K562 (cell line): ENCODE measurements at regions not wholly inside any gene's neighbourhood (a gene's known extent, or its start where the extent isn't known, plus 50 kb on each side); places are given as distances from the start of the nearest gene placed in this dataset.
A peak's percentile ranks its signal among the peaks of the same experiment; 100 is the strongest.

Experiments used
- ATAC-seq: fragments of 200-7000 bp; cut with Tn5 transposase; 3 replicates; pipeline ENCODE4 v1.9.1; 2020; ENCODE audit warnings: moderate library complexity
- BruUV-seq: library from RNA; stranded (reverse); fragments of 400-500 nt; replicated peaks from 2 replicates; lab custom pipeline; 2021; lab: Mats Ljungman, UMichigan
- CTCF ChIA-PET: fragments of 300-600 bp; formaldehyde crosslinking; extraction: SDS; loops from one replicate; lab custom pipeline; 2021; ENCODE audit warnings: low intra/inter-chr PET ratio; lab: Yijun Ruan, JAX
- POLR2A ChIA-PET: fragments of 300-600, 350-650 bp; sonication (Branson Sonifier 250); formaldehyde crosslinking; extraction: SDS; loops from one replicate; lab custom pipeline; 2021; ENCODE audit warnings: antibody characterized with exemption, inconsistent platforms; lab: Yijun Ruan, JAX
- DNase-seq, 4 experiments: peaks; one replicate each; pipeline versions ENCODE4 v3.0.0 to v3.0.0-alpha.2; 2011 to 2018; ENCODE audit warnings: low spot score in 3 of 4, mixed read lengths in 3 of 4; ENCODE audit errors: extremely low read depth in 1 of 4
- FAIRE-seq: peaks from 2 replicates; lab custom pipeline; 2011; peaks lifted over from hg19 to GRCh38; lab: Jason Lieb, UNC
- H2AFZ ChIP-seq: 2 replicates; pipeline ENCODE4 v1.6.0; 2011; ENCODE audit warnings: low read depth, low read length, control low read depth, inconsistent platforms
- H3K27ac ChIP-seq: fragments of 200-600 bp; 3 replicates; pipeline ENCODE4 v1.8.0; 2011; ENCODE audit warnings: low read depth, mild to moderate bottlenecking, control low read depth, inconsistent platforms, low read length, moderate library complexity, mixed read lengths; ENCODE audit errors: extremely low read depth
- H3K27me3 ChIP-seq, 2 experiments: fragments of 300-600 bp in 1 of 2; 2 replicates in 1 of 2; 3 replicates in 1 of 2; pipeline versions ENCODE4 v1.6.0 to v1.8.0; 2011; ENCODE audit warnings: inconsistent platforms in 2 of 2, low read length in 2 of 2, mild to moderate bottlenecking in 1 of 2, mixed read lengths in 1 of 2, moderate library complexity in 1 of 2; ENCODE audit not compliant: control insufficient read depth in 2 of 2, insufficient read depth in 2 of 2
- H3K36me3 ChIP-seq: fragments of 300-600 bp; 3 replicates; pipeline ENCODE4 v1.8.0; 2011; ENCODE audit warnings: mild to moderate bottlenecking, low read length, inconsistent platforms; ENCODE audit not compliant: control insufficient read depth, insufficient read depth
- H3K4me1 ChIP-seq, 2 experiments: fragments of 200-600 bp in 1 of 2; replicated peaks in 1 of 2; 2 replicates in 1 of 2; 3 replicates in 1 of 2; pipeline versions ENCODE4 v1.5.1 to v1.8.0; 2011; ENCODE audit warnings: inconsistent platforms in 2 of 2, low read length in 2 of 2, mild to moderate bottlenecking in 1 of 2, mixed read lengths in 1 of 2, moderate library complexity in 1 of 2; ENCODE audit not compliant: control insufficient read depth in 2 of 2, insufficient read depth in 2 of 2
- H3K4me2 ChIP-seq: 2 replicates; pipeline ENCODE4 v1.6.1; 2011; ENCODE audit warnings: low read length, control low read depth, inconsistent platforms, mixed read lengths; ENCODE audit not compliant: insufficient read depth
- H3K4me3 ChIP-seq: fragments of 200-600 bp; sonication (generic), shearing (Covaris generic); 2 replicates; pipeline ENCODE4 v1.5.1; 2016; ENCODE audit warnings: control low read depth, inconsistent platforms
- H3K79me2 ChIP-seq: fragments of 200-600 bp; 3 replicates; pipeline ENCODE4 v1.8.0; 2011; ENCODE audit warnings: low read length, inconsistent platforms; ENCODE audit not compliant: control insufficient read depth, insufficient read depth
- H3K9ac ChIP-seq, 2 experiments: 2 replicates each; pipeline versions ENCODE4 v1.6.0 to v1.6.1; 2011; ENCODE audit warnings: low read depth in 2 of 2, low read length in 2 of 2, control low read depth in 1 of 2, inconsistent platforms in 1 of 2, mild to moderate bottlenecking in 1 of 2, mixed read lengths in 1 of 2; ENCODE audit not compliant: insufficient read depth in 1 of 2
- H3K9me1 ChIP-seq: one replicate; pipeline ENCODE4 v1.6.0; 2011; ENCODE audit warnings: inconsistent platforms, mild to moderate bottlenecking, low read length, moderate library complexity; ENCODE audit not compliant: control insufficient read depth, insufficient read depth
- H3K9me3 ChIP-seq: replicated peaks from 2 replicates; pipeline ENCODE4 v1.5.1; 2011; ENCODE audit warnings: low read depth, low read length, inconsistent platforms; ENCODE audit not compliant: control insufficient read depth, insufficient read depth
- H4K20me1 ChIP-seq: replicated peaks from 2 replicates; pipeline ENCODE4 v1.6.1; 2011; ENCODE audit warnings: low read length, inconsistent platforms, mixed read lengths; ENCODE audit not compliant: control insufficient read depth, insufficient read depth
- MYNN ChIP-seq, 2 experiments: sonication (generic); formaldehyde crosslinking in 1 of 2; IDR thresholded peaks; 2 replicates each; pipeline versions ENCODE4 v1.5.0 to v1.6.1; 2016 to 2020; ENCODE audit warnings: antibody characterized with exemption in 1 of 2, missing genetic modification reagents in 1 of 2
- NFIC ChIP-seq: fragments of 450-650 bp; IDR thresholded peaks from 2 replicates; pipeline ENCODE4 v1.6.1; 2017; ENCODE audit warnings: mild to moderate bottlenecking, inconsistent platforms
- NFIX ChIP-seq: fragments of 250-450 bp; sonication (Bioruptor Pico); IDR thresholded peaks from 2 replicates; pipeline ENCODE4 v1.4.0; 2020; ENCODE audit warnings: low read depth, mild to moderate bottlenecking, moderate library complexity
- ZNF184 ChIP-seq: sonication (generic); formaldehyde crosslinking; IDR thresholded peaks from 2 replicates; pipeline ENCODE4 v1.5.0; 2020; ENCODE audit warnings: missing genetic modification reagents
- ZNF408 ChIP-seq: fragments of 250-450 bp; sonication (Bioruptor Pico); IDR thresholded peaks from 2 replicates; pipeline ENCODE4 v1.4.0; 2020; ENCODE audit warnings: low read depth, mild to moderate bottlenecking, moderate library complexity
- ZNF644 ChIP-seq: fragments of 200-800 bp; sonication (Bioruptor generic); IDR thresholded peaks from 2 replicates; pipeline ENCODE4 v1.6.1; 2016; ENCODE audit warnings: low read depth, missing genetic modification characterization, missing compliant biosample characterization
- ZNF707 ChIP-seq: fragments of 250-450 bp; sonication (Bioruptor Pico); conservative IDR thresholded peaks from 2 replicates; pipeline ENCODE4 v1.8.0; 2022; ENCODE audit warnings: inconsistent platforms, mild to moderate bottlenecking, moderate library complexity
- ZNF75A ChIP-seq: fragments of 450-650 bp; formaldehyde crosslinking; IDR thresholded peaks from 2 replicates; pipeline ENCODE4 v1.4.0; 2020; ENCODE audit warnings: mild to moderate bottlenecking
- ZSCAN29 ChIP-seq: fragments of 450-650 bp; IDR thresholded peaks from 2 replicates; pipeline ENCODE4 v1.6.1; 2017
- WGBS: fragments of 100-300 bp; shearing (Covaris generic); methylation state at CpG from one replicate; pipeline ENCODE4 v1.1.6; 2016; ENCODE audit warnings: low coverage, mixed read lengths; ENCODE audit not compliant: insufficient coverage; ENCODE audit errors: missing lambda C conversion rate; 5-methylcytosine and 5-hydroxymethylcytosine counted together
- in situ Hi-C: fragments of 300-500 bp; cut with MboI; formaldehyde crosslinking; loops from 4 replicates; pipeline ENCODE4 v1.15.0; 2018; ENCODE audit warnings: inconsistent platforms, mixed read lengths
- intact Hi-C: fragments of 100-400 bp; cut with micrococcal nuclease; formaldehyde crosslinking; loops from 2 replicates; pipeline ENCODE4 v1.14.2; 2022
- TF ChIP-seq, protein P1 (sequence below), 2 experiments: fragments of 450-650 bp in 1 of 2; sonication (generic) in 1 of 2; formaldehyde crosslinking; conservative IDR thresholded peaks; 2 replicates each; pipeline versions ENCODE4 v1.4.0 to v1.8.1; 2020 to 2022; ENCODE audit warnings: mild to moderate bottlenecking in 1 of 2, missing genetic modification reagents in 1 of 2
- TF ChIP-seq, protein P2 (sequence below): fragments of 200-800 bp; sonication (Bioruptor generic); IDR thresholded peaks from 2 replicates; pipeline ENCODE4 v1.6.1; 2017; ENCODE audit warnings: missing genetic modification characterization, missing compliant biosample characterization
- TF ChIP-seq, protein P3 (sequence below): sonication (generic); formaldehyde crosslinking; IDR thresholded peaks from 2 replicates; pipeline ENCODE4 v1.8.1; 2023; ENCODE audit warnings: mild to moderate bottlenecking, missing genetic modification reagents

DNA sequence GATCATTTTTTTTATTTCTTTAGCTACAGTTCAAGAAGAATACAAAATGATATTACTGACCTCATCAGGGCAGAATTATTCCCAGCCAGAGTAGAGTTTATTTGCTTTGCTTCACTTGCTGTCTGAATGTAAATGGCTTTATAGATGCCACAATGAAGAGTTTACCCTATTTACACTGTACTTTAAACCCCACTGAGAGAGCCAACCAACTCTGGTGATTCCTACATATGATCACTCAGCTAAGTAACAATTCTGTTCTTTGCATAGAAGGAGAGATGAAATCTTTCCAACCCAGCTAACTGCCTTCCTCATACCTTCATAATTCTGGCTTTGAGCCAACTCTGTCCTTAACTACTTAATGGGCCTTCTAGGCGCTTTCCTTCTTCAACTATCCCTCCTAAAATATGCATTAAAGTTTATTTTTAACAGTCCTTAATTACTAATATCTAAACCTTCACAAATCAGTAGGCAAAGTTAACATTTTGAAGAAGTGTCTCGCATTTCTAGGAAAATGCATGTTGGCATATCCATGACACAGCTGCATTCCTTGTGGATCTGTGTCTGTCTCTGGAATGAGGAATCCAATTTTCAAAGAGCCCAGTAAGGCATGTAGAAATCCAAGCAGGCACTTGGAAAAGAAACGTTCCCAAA lies 284.8 kb upstream of the GRAMD2B start:
- BruUV-seq: no TSS peak
- DNase-seq: no peak
- in situ Hi-C loops: no loop called here
- Histone ChIP-seq H3K27me3 (no peaks in the 10 kb centered on the region), H3K9me1 (no peaks in the 10 kb centered on the region), H3K9ac (no peak overlapping the region), H3K4me1 (no peaks in the 10 kb centered on the region), H3K4me3 (no peak overlapping the region), H2AFZ (no peak overlapping the region), H3K9me3 (peaks cover 3% of the 10 kb centered on the region), H3K79me2 (no peaks in the 10 kb centered on the region), H3K27ac (no peak overlapping the region), H3K4me2 (no peak overlapping the region), H4K20me1 (no peaks in the 10 kb centered on the region), H3K36me3 (no peaks in the 10 kb centered on the region)
- intact Hi-C loops: no loop called here
- ATAC-seq: no peak
- 2% methylated on average over 3 of the region's 3 CpGs for WGBS
- ChIA-PET POLR2A (no interaction called here), CTCF (no interaction called here)
- no peak for FAIRE-seq
- TF ChIP-seq ZNF644 (no peak), ZNF408 (CRISPR knock-in tag) (no peak), NFIX (CRISPR knock-in tag) (peak; percentile 69), ZNF75A (no peak), NFIC (peak; percentile 82), ZSCAN29 (no peak)

DNA sequence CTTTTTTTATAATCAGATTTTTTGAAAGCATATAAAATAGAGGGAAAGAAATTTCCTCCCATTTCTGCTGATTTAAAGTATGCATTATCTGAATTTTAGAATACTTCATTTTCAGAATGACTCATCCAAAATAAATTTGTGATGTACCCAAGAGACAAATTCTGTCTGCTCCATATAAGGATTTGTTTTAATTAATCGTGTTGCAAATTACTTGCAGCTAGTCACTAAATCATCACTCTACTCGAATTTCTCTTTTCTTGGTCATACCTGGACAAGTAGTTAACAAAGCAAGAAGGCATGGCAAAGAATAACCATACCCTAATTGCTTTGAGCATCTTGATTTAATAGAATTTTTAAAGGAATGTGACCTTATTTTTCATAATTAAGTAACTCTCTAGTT lies 284.1 kb upstream of the GRAMD2B start:
- H3K9ac ChIP-seq: no peak overlapping the region
- intact Hi-C loops: no loop called here
- ChIA-PET CTCF (no interaction called here), POLR2A (no interaction called here)
- H3K36me3 ChIP-seq: no peaks in the 10 kb centered on the region
- no peaks in the 10 kb centered on the region for H3K27me3 ChIP-seq
- no peak overlapping the region for H3K4me3 ChIP-seq
- H3K9me3 ChIP-seq: peaks cover 3% of the 10 kb centered on the region
- no TSS peak for BruUV-seq
- in situ Hi-C loops: no loop called here
- no peak overlapping the region for H3K27ac ChIP-seq
- H3K9me1 ChIP-seq: no peaks in the 10 kb centered on the region
- ATAC-seq: no peak
- H3K79me2 ChIP-seq: no peaks in the 10 kb centered on the region
- WGBS: 0% methylated on average over 2 of the region's 2 CpGs
- no peak for DNase-seq
- no peaks in the 10 kb centered on the region for H3K4me1 ChIP-seq
- no peak for FAIRE-seq
- H3K4me2 ChIP-seq: no peak overlapping the region
- H2AFZ ChIP-seq: no peak overlapping the region
- H4K20me1 ChIP-seq: no peaks in the 10 kb centered on the region
- TF ChIP-seq ZNF184 (no peak), MYNN (IDR thresholded peaks at IDR 0.05) (no peak), MYNN (CRISPR knock-in tag; IDR thresholded peaks at IDR 0.05) (no peak), ZNF707 (CRISPR knock-in tag) (no peak)
- TF ChIP-seq, protein P1, sequence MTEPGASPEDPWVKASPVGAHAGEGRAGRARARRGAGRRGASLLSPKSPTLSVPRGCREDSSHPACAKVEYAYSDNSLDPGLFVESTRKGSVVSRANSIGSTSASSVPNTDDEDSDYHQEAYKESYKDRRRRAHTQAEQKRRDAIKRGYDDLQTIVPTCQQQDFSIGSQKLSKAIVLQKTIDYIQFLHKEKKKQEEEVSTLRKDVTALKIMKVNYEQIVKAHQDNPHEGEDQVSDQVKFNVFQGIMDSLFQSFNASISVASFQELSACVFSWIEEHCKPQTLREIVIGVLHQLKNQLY (CRISPR knock-in tag; conservative IDR thresholded peaks at IDR 0.05): no peak
- TF ChIP-seq, protein P2, sequence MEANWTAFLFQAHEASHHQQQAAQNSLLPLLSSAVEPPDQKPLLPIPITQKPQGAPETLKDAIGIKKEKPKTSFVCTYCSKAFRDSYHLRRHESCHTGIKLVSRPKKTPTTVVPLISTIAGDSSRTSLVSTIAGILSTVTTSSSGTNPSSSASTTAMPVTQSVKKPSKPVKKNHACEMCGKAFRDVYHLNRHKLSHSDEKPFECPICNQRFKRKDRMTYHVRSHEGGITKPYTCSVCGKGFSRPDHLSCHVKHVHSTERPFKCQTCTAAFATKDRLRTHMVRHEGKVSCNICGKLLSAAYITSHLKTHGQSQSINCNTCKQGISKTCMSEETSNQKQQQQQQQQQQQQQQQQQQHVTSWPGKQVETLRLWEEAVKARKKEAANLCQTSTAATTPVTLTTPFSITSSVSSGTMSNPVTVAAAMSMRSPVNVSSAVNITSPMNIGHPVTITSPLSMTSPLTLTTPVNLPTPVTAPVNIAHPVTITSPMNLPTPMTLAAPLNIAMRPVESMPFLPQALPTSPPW: no peak
- TF ChIP-seq, protein P3, sequence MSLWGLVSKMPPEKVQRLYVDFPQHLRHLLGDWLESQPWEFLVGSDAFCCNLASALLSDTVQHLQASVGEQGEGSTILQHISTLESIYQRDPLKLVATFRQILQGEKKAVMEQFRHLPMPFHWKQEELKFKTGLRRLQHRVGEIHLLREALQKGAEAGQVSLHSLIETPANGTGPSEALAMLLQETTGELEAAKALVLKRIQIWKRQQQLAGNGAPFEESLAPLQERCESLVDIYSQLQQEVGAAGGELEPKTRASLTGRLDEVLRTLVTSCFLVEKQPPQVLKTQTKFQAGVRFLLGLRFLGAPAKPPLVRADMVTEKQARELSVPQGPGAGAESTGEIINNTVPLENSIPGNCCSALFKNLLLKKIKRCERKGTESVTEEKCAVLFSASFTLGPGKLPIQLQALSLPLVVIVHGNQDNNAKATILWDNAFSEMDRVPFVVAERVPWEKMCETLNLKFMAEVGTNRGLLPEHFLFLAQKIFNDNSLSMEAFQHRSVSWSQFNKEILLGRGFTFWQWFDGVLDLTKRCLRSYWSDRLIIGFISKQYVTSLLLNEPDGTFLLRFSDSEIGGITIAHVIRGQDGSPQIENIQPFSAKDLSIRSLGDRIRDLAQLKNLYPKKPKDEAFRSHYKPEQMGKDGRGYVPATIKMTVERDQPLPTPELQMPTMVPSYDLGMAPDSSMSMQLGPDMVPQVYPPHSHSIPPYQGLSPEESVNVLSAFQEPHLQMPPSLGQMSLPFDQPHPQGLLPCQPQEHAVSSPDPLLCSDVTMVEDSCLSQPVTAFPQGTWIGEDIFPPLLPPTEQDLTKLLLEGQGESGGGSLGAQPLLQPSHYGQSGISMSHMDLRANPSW (CRISPR knock-in tag): no peak
